Left lung (tissue), 4 donors: ENCODE measurements at regions not wholly inside any gene's neighbourhood (a gene's known extent, or its start where the extent isn't known, plus 50 kb on each side); places are given as distances from the start of the nearest gene placed in this dataset.
A peak's percentile ranks its signal among the peaks of the same experiment; 100 is the strongest.

Experiments
- ATAC-seq: fragments of 200-7000 bp; cut with Tn5 transposase; one replicate; pipeline ENCODE4 v1.9.1; 2020; ENCODE audit warnings: moderate library complexity
- DNase-seq, 4 donors: peaks; one replicate each; pipeline ENCODE4 v3.0.0-alpha.2; 2013 to 2020
- H3K27ac ChIP-seq, 2 donors: fragments of 200-600 bp; sonication (generic) in 1 of 2; one replicate each; pipeline versions ENCODE4 v1.5.0 to v1.8.0; 2020 to 2021
- H3K27me3 ChIP-seq, 2 donors: fragments of 200-600 bp; sonication (generic) in 1 of 2; one replicate each; pipeline versions ENCODE4 v1.5.0 to v1.8.0; 2020 to 2021
- H3K36me3 ChIP-seq, 2 donors: fragments of 200-600 bp; sonication (generic) in 1 of 2; one replicate each; pipeline versions ENCODE4 v1.5.0 to v1.8.0; 2020 to 2021
- H3K4me1 ChIP-seq, 2 donors: fragments of 200-600 bp; one replicate each; pipeline ENCODE4 v1.8.0; 2021
- H3K4me3 ChIP-seq, 2 donors: fragments of 200-600 bp; sonication (generic) in 1 of 2; one replicate each; pipeline versions ENCODE4 v1.5.0 to v1.8.0; 2020 to 2021; ENCODE audit warnings: mild to moderate bottlenecking in 1 of 2
- H3K9me3 ChIP-seq, 2 donors: fragments of 200-600 bp; sonication (generic) in 1 of 2; one replicate each; pipeline versions ENCODE4 v1.5.0 to v1.8.0; 2020 to 2021
- CTCF ChIP-seq, 2 donors: fragments of 200-600 bp; sonication (generic) in 1 of 2; IDR thresholded peaks; one replicate each; pipeline versions ENCODE4 v1.5.0 to v1.8.0; 2021; ENCODE audit warnings: antibody characterized with exemption in 2 of 2
- intact Hi-C, 2 donors: fragments of 100-400 bp; cut with DNase I; formaldehyde crosslinking; loops; one replicate each; pipeline versions ENCODE4 v1.11.2 to v1.14.2; 2022
- donor health status: DM: no; HTN: yes; CAD: no.
- donor health status: DM: no; HTN: no; CAD: no.

DNA sequence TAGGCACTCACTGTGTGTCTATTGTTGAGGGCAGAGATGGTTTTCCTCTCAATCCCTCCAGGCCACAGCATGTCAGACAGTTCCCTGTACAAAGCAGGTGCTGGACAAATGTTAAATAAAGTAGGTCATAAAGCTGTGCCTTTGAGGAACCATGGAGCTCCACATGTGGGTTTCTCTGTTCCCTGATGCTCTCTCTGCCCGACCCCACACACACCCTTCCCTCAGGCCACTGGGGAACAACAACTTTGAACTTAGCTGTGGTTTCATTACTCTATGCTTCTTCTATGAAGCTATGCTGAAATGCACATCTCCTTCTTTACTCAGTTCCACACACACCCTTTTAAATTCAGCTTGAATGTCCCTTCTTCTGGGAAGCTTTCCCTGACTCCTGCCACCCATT lies 415.3 kb downstream of the HRH4 start:
- H3K9me3 ChIP-seq, result no peaks in the 10 kb centered on the region
- no peaks in the 10 kb centered on the region for H3K4me1 ChIP-seq
- no peak overlapping the region for H3K27ac ChIP-seq
- no peaks in the 10 kb centered on the region for H3K27me3 ChIP-seq
- no peak for TF ChIP-seq CTCF (IDR thresholded peaks at IDR 0.05)
- ATAC-seq, result no peak
- H3K4me3 ChIP-seq, result no peak overlapping the region
- DNase-seq, result no peak
- intact Hi-C loops, result no loop called here
- no peaks in the 10 kb centered on the region for H3K36me3 ChIP-seq

- TF ChIP-seq CTCF (IDR thresholded peaks at IDR 0.05), result no peak
- DNase-seq (no peak), ATAC-seq (no peak)
- Histone ChIP-seq H3K9me3 (no peaks in the 10 kb centered on the region), H3K4me3 (no peak overlapping the region), H3K27ac (no peak overlapping the region), H3K4me1 (no peaks in the 10 kb centered on the region), H3K27me3 (no peaks in the 10 kb centered on the region), H3K36me3 (no peaks in the 10 kb centered on the region)
- intact Hi-C loops, result no loop called here
Measured at GRCh38 chr18:24876266-24876665, 415.8 kb downstream of the HRH4 start.

- Histone ChIP-seq H3K27ac (no peak overlapping the region), H3K9me3 (no peaks in the 10 kb centered on the region), H3K4me3 (no peak overlapping the region), H3K36me3 (no peaks in the 10 kb centered on the region), H3K4me1 (no peaks in the 10 kb centered on the region), H3K27me3 (no peaks in the 10 kb centered on the region)
- no peak for TF ChIP-seq CTCF (IDR thresholded peaks at IDR 0.05)
- no peak for DNase-seq
- ATAC-seq, result no peak
- intact Hi-C loops, result no loop called here
Measured at GRCh38 chr18:24877066-24877465, 416.6 kb downstream of the HRH4 start.

DNA sequence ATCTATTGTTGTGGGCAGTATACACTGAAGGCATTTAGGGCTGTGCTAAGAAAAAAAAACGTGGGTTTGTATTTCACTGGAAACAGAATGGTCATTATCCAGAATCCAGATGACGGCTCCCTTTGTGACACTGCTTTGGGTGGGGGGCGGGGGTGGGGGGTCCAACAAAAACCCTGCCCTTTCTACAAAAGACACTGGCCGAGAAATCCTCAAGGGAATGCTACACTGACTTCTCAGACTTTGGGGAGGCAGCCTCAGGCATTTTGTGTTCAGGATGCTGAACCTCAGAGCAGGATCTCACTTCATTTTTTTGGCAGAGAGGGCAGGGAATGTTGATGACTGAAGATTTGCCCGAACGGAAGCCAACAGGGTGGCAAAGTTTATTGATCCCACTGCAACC lies 417.1 kb downstream of the HRH4 start:
- ATAC-seq (no peak), DNase-seq (no peak)
- H3K4me1 ChIP-seq, result no peaks in the 10 kb centered on the region
- no peaks in the 10 kb centered on the region for H3K27me3 ChIP-seq
- no peaks in the 10 kb centered on the region for H3K36me3 ChIP-seq
- no peak overlapping the region for H3K4me3 ChIP-seq
- H3K27ac ChIP-seq, result no peak overlapping the region
- TF ChIP-seq CTCF (IDR thresholded peaks at IDR 0.05), result no peak
- intact Hi-C loops, result no loop called here
- H3K9me3 ChIP-seq, result no peaks in the 10 kb centered on the region

GRCh38 chr18:24878289-24878688 lies 417.9 kb downstream of the HRH4 start:
- ATAC-seq (peak; percentile 68), DNase-seq (peak in 2 of 4 donors; percentile 56 to 70)
- Histone ChIP-seq H3K9me3 (no peaks in the 10 kb centered on the region), H3K27me3 (no peaks in the 10 kb centered on the region), H3K4me3 (no peak overlapping the region), H3K27ac (no peak overlapping the region), H3K4me1 (no peaks in the 10 kb centered on the region), H3K36me3 (no peaks in the 10 kb centered on the region)
- intact Hi-C loops, result no loop called here
- peak; percentile 35 to 45 for TF ChIP-seq CTCF (IDR thresholded peaks at IDR 0.05)
